ENCODE measurements at regions not wholly inside any gene's neighbourhood (a gene's known extent, or its start where the extent isn't known, plus 50 kb on each side); places are given as distances from the start of the nearest gene placed in this dataset.

DNA sequence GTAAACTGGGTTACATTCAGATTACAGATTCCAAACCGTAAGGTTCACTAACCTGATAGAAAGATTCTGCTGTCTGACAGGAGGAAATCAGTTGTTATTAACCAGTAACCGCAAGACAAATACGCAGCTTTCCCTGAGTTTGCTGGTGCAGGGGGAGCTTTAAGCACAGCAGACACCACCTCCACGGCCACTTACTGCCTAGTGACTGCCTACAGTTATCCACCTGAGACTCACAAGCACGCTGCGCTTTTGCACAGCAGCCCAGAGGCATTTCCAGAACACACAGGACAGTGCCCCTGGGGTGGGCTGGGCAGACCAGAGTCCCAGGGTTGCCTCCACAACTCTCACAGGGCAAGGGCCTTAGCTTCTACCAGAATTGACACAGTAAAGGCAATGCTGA is 90.9 kb downstream of the CTTN start:
- H3K4me3 ChIP-seq (ENCODE audit: low read depth in 1 of 3, low read length in 3 of 3): no peak overlapping the region
- H3K9me3 ChIP-seq (ENCODE audit: control insufficient read depth in 4 of 4, low read length in 3 of 4): peaks cover 0 to 4% (median under 1%) of the 10 kb centered on the region in 4 donors
- no peak for TF ChIP-seq JUND (IDR thresholded peaks at IDR 0.05)
- TF ChIP-seq, protein P1, sequence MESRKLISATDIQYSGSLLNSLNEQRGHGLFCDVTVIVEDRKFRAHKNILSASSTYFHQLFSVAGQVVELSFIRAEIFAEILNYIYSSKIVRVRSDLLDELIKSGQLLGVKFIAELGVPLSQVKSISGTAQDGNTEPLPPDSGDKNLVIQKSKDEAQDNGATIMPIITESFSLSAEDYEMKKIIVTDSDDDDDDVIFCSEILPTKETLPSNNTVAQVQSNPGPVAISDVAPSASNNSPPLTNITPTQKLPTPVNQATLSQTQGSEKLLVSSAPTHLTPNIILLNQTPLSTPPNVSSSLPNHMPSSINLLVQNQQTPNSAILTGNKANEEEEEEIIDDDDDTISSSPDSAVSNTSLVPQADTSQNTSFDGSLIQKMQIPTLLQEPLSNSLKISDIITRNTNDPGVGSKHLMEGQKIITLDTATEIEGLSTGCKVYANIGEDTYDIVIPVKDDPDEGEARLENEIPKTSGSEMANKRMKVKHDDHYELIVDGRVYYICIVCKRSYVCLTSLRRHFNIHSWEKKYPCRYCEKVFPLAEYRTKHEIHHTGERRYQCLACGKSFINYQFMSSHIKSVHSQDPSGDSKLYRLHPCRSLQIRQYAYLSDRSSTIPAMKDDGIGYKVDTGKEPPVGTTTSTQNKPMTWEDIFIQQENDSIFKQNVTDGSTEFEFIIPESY (IDR thresholded peaks at IDR 0.05): no peak
- no peak for TF ChIP-seq RXRA (IDR thresholded peaks at IDR 0.05)
- TF ChIP-seq ATF3 (IDR thresholded peaks at IDR 0.05): no peak
- no peak for TF ChIP-seq YY1 (IDR thresholded peaks at IDR 0.05)
- no peak for TF ChIP-seq SP1 (IDR thresholded peaks at IDR 0.05)
- TF ChIP-seq, protein P2, sequence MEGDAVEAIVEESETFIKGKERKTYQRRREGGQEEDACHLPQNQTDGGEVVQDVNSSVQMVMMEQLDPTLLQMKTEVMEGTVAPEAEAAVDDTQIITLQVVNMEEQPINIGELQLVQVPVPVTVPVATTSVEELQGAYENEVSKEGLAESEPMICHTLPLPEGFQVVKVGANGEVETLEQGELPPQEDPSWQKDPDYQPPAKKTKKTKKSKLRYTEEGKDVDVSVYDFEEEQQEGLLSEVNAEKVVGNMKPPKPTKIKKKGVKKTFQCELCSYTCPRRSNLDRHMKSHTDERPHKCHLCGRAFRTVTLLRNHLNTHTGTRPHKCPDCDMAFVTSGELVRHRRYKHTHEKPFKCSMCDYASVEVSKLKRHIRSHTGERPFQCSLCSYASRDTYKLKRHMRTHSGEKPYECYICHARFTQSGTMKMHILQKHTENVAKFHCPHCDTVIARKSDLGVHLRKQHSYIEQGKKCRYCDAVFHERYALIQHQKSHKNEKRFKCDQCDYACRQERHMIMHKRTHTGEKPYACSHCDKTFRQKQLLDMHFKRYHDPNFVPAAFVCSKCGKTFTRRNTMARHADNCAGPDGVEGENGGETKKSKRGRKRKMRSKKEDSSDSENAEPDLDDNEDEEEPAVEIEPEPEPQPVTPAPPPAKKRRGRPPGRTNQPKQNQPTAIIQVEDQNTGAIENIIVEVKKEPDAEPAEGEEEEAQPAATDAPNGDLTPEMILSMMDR (IDR thresholded peaks at IDR 0.05; ENCODE audit: low read depth, low read length, missing input control): no peak
- no peak for TF ChIP-seq HNF4A (conservative IDR thresholded peaks at IDR 0.05)
- no peak for TF ChIP-seq GABPA (IDR thresholded peaks at IDR 0.05 in 1 of 2, conservative IDR thresholded peaks at IDR 0.05 in 1 of 2)
- peaks cover 0 to 23% (median 2%) of the 10 kb centered on the region in 4 donors for H3K36me3 ChIP-seq (ENCODE audit: control insufficient read depth in 4 of 4, insufficient read depth in 3 of 4, low read depth in 1 of 4, low read length in 3 of 4)
- peaks cover 0 to 3% (median 0%) of the 10 kb centered on the region in 4 donors for H3K4me1 ChIP-seq (ENCODE audit: control insufficient read depth in 4 of 4, insufficient read depth in 4 of 4, low read length in 3 of 4)
- WGBS: 96% methylated on average over 6 of the region's 6 CpGs
- DNase-seq (ENCODE audit: low spot score): no peak
- H3K27me3 ChIP-seq (ENCODE audit: control insufficient read depth in 4 of 4, insufficient read depth in 4 of 4, low read length in 3 of 4): no peaks in the 10 kb centered on the region
- H3K9ac ChIP-seq (ENCODE audit: low read depth in 1 of 2, low read length in 2 of 2): no peak overlapping the region
- no peak overlapping the region for H3K27ac ChIP-seq (ENCODE audit: low read depth in 1 of 2, low read length in 2 of 2)

DNA sequence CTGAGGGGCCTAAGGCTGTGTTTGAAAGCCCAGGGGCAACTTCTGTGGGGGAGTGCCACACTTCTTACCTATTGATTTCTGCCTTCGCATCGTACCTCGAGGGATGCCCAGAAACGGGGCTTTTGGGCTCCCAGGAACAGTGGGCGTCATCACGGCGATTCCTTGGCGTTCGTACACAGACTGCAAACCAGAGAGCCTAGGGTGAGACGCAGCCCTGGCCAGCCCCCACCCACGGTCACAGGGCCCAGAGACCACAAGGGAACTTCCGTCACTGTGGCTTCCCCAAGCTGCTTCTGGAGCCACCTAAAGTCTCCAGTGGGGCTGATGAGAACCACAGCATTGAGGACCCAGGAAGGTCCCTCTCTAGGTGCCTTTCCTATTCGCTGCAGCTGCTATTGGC is 91.9 kb downstream of the CTTN start:
- no peaks in the 10 kb centered on the region for H3K27me3 ChIP-seq (ENCODE audit: control insufficient read depth in 4 of 4, insufficient read depth in 4 of 4, low read length in 3 of 4)
- peaks cover 0 to 17% (median 2%) of the 10 kb centered on the region in 4 donors for H3K36me3 ChIP-seq (ENCODE audit: control insufficient read depth in 4 of 4, insufficient read depth in 3 of 4, low read depth in 1 of 4, low read length in 3 of 4)
- TF ChIP-seq ATF3 (IDR thresholded peaks at IDR 0.05): no peak
- TF ChIP-seq EGR1 (IDR thresholded peaks at IDR 0.05; ENCODE audit: low read depth in 2 of 2): no peak
- TF ChIP-seq, protein P1 (IDR thresholded peaks at IDR 0.05): no peak
- no peak for TF ChIP-seq YY1 (IDR thresholded peaks at IDR 0.05)
- TF ChIP-seq, protein P2 (IDR thresholded peaks at IDR 0.05; ENCODE audit: low read depth, low read length, missing input control): no peak
- TF ChIP-seq HNF4G (IDR thresholded peaks at IDR 0.05): no peak
- no peak for TF ChIP-seq JUND (IDR thresholded peaks at IDR 0.05)
- TF ChIP-seq RAD21 (IDR thresholded peaks at IDR 0.05): no peak
- TF ChIP-seq, protein P3, sequence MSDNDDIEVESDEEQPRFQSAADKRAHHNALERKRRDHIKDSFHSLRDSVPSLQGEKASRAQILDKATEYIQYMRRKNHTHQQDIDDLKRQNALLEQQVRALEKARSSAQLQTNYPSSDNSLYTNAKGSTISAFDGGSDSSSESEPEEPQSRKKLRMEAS (IDR thresholded peaks at IDR 0.05): no peak
- H3K4me1 ChIP-seq (ENCODE audit: control insufficient read depth in 4 of 4, insufficient read depth in 4 of 4, low read length in 3 of 4): peaks cover 0 to 3% (median 0%) of the 10 kb centered on the region in 4 donors
- no peak overlapping the region for H3K9ac ChIP-seq (ENCODE audit: low read depth in 1 of 2, low read length in 2 of 2)
- H3K27ac ChIP-seq (ENCODE audit: low read depth in 1 of 2, low read length in 2 of 2): no peak overlapping the region
- H3K4me3 ChIP-seq (ENCODE audit: low read depth in 1 of 3, low read length in 3 of 3): no peak overlapping the region
- WGBS: 94% methylated on average over 13 of the region's 13 CpGs
- H3K9me3 ChIP-seq (ENCODE audit: control insufficient read depth in 4 of 4, low read length in 3 of 4): peaks cover 0 to 4% (median under 1%) of the 10 kb centered on the region in 4 donors
- DNase-seq (ENCODE audit: low spot score): no peak

Measured in liver (tissue), 8 donors.